SK-N-MC (cell line): ENCODE measurements at regions not wholly inside any gene's neighbourhood (a gene's known extent, or its start where the extent isn't known, plus 50 kb on each side); places are given as distances from the start of the nearest gene placed in this dataset.

ENCODE experiments used
- EZH2 ChIP-seq: fragments of 200-600 bp; sonication (generic); IDR thresholded peaks from one replicate; pipeline ENCODE4 v1.6.1; 2017; ENCODE audit warnings: antibody characterized with exemption
- FOXP2 ChIP-seq: optimal IDR thresholded peaks from 2 replicates; pipeline ENCODE3; 2011; ENCODE audit warnings: mild to moderate bottlenecking, moderate library complexity; ENCODE audit not compliant: insufficient read depth; ENCODE audit errors: extremely low read length, control extremely low read depth
- POLR2AphosphoS5 ChIP-seq: IDR thresholded peaks from 2 replicates; pipeline ENCODE4 v1.6.1; 2012; ENCODE audit warnings: mild to moderate bottlenecking, low read depth, low read length, borderline replicate concordance

- TF ChIP-seq POLR2AphosphoS5: no peak
- no peak for TF ChIP-seq EZH2
- no peak for TF ChIP-seq FOXP2
These were observed 113.6 kb upstream of the PTPN1 start for GRCh38 chr20:50396623-50397022.
